Eye (tissue), 1 donor: ENCODE measurements at regions not wholly inside any gene's neighbourhood (a gene's known extent, or its start where the extent isn't known, plus 50 kb on each side); places are given as distances from the start of the nearest gene placed in this dataset.
A peak's percentile ranks its signal among the peaks of the same experiment; 100 is the strongest.
"Not testable (repeated sequence)": the region's sequence is repeated elsewhere in the genome, so short reads cannot be mapped to it uniquely, and the experiment has no call there.

Source experiments
- DNase-seq: peaks from one replicate; pipeline ENCODE4 v3.0.0-alpha.2; 2015

- no peak for DNase-seq
Observed at GRCh38 chr7:136527554-136527953, 340.9 kb upstream of the CHRM2 start.

- no peak for DNase-seq
Observed at GRCh38 chr7:136526408-136527105, 341.9 kb upstream of the CHRM2 start.

DNA sequence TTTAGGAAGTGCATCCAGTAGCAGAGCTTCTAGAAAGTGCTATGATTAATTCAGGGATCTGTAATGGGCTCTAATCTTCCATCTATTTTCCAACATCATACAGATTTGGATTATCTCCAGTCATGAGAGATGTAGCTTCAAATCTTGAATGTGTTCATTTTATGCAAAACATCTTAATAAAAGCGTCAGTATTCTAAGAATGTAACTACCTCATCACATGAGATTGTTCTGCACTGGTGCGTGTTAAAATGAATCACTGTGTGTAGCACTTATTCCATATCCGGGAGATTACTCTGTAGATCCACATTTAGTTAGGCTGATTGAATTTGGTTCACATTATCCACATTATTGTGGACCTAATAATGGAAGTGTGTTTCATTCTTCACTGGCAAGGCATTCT lies 344.9 kb upstream of the CHRM2 start:
- DNase-seq = no peak

GRCh38 chr7:136517971-136518370 lies 350.5 kb upstream of the CHRM2 start:
- DNase-seq = no peak

DNA sequence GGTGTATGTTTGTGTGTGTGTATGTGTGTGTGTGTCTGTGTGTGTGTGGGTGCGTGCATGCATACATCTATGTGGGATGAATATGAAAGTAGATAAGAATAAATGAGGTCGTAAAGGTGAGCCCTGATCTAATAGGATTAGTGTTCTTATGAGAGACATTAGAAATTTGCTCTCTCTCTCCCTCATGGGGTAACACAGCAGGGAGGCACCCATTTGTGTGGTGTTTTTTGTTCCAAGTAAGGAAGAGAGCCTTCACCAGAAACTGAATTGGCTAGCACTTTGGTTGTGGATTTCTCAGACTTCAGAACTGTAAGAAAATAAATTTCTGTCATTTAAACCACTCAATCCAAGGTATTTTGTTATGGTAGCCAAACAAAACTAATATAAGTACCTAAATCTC lies 353.7 kb upstream of the CHRM2 start:
- DNase-seq = no peak

- DNase-seq = no peak
Observed at GRCh38 chr7:136513744-136514143, 354.7 kb upstream of the CHRM2 start.

GRCh38 chr7:136509466-136509865 lies 359.0 kb upstream of the CHRM2 start:
- DNase-seq = no peak

DNA sequence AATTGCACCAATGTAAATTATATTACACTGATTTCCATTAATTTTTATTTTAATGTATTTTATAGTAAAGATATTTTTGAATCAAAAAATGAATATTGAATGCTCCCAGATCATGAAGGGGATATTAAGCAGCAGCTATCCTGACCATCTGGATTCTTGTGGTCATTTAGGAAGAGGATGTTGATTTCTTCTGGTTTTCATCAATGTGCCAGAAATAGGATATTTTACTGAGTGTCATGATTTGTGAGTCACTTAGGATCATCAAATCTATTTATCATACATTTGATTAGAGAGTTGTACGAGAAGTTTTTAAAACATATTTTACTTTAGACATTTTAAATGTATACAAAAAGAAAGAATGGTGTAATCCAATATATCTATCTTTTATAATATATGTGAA lies 366.3 kb upstream of the CHRM2 start:
- no peak for DNase-seq

DNA sequence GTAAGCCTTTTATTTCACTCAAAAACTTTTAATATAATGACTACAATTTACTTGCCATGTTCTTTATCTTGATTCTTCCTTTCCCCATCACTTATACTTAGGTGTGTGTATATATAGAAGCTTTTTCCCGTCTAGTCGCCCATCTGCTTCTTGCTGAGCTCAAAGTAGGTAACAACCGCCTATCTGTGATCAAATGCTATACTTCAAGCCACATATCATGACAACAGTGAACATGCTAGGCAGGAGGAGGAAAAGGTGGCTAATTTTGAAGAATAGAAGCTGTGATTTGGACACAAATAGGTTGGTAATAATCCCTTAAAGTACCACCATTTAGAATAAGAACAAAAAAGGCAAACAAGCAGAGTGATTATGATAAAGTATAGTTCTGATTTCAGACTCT lies 367.3 kb upstream of the CHRM2 start:
- no peak for DNase-seq

- DNase-seq = peak; percentile 2
Observed at GRCh38 chr7:136496551-136496950, 371.9 kb upstream of the CHRM2 start.

GRCh38 chr7:136495081-136495480 lies 373.4 kb upstream of the CHRM2 start:
- DNase-seq = no peak

DNA sequence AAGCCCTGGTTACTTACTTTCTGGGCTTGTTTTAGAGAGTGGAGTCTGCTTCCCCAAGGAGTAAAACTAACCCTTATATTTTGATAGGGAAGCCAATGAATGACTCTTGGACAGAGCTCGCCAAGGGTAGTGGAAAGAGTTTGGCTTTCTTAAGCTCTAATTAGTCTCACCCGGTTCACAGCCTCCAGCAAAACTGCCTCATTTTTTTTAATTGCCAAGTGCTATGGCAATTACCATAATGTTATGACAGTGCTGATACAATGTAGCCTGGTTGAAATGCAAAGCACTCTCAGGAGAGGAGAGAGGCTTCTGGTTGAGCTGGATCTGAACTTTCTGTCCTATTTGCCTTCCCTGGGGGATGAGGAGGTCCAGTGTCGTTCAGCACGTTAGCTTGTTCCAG lies 376.1 kb upstream of the CHRM2 start:
- no peak for DNase-seq

- DNase-seq = no peak
Observed at GRCh38 chr7:136489808-136490207, 378.6 kb upstream of the CHRM2 start.

DNA sequence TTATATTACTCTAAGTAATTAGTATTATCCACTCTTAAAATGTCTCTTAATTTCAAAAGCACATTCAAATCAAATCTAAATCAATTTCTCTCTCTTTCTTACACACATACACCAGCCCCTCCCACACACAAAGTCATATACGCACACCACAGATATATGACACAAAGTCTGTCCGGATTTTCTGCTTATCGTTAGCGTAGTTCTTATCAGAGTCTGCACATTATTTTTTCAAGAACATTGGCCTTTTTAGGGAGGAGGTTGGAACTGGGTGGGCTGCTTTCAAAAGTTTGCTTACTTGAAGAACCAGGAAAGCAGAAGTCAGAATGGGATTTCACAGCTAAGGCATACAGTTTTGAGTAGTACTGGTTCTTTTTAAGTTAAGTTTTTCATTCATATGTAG lies 387.6 kb upstream of the CHRM2 start:
- no peak for DNase-seq

- DNase-seq = no peak
Observed at GRCh38 chr7:136479922-136480321, 388.5 kb upstream of the CHRM2 start.

DNA sequence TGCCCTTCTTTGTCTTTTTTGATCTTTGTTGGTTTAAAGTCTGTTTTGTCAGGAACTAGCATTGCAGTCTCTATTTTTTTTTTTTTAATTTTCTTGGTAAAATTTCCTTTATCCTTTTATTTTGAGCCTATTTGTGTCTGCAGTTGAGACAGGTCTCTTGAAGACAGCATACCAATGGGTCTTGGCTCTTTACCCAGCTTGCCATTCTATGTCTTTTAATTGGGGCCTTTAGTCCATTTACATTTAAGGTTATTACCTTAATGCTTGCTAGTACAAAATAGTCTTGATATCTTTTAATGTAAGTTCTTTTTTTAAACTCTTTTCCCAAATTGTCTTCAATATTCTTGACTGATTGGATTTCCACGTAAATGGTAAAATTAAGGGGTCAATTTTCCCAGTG lies 398.3 kb upstream of the CHRM2 start:
- DNase-seq = peak; percentile 5

DNA sequence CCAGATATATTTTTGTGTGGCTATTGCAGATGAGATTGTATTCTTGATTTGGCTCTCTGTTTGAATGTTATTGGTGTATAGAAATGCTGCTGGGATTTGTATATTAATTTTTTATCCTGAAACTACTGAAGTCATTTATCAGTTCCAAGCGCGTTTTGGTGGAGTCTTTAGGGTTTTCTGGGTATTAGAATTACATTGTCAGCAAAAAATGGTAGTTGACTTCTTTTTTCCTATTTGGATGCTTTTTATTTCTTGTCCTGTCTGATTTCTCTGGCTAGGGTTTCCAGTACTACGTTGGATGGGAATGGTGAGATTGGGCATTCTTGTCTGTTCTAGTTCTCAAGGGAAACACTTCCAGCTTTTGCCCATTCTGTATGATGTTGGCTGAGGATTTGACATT lies 415.5 kb upstream of the CHRM2 start:
- DNase-seq = no peak

DNA sequence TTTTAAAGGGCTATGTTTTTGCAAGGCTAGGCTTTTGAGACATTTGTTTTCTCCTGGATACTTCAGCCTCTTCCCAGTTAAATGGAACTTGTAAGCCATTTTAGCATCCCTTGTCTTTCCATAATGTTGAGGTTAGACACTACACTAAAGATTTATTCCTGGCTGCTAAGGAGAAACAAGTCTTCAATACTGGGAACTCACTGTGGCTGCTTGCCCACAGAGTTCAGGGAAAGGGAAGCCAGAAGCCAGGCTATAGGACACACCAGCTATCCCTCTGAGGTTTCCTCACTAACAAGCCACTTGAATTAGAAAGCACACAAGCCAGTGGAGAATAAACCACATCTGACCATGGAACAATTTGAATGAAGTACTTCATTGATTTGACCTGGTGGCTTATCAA lies 421.7 kb upstream of the CHRM2 start:
- DNase-seq = no peak

GRCh38 chr7:136441835-136442234 lies 426.6 kb upstream of the CHRM2 start:
- DNase-seq = no peak

DNA sequence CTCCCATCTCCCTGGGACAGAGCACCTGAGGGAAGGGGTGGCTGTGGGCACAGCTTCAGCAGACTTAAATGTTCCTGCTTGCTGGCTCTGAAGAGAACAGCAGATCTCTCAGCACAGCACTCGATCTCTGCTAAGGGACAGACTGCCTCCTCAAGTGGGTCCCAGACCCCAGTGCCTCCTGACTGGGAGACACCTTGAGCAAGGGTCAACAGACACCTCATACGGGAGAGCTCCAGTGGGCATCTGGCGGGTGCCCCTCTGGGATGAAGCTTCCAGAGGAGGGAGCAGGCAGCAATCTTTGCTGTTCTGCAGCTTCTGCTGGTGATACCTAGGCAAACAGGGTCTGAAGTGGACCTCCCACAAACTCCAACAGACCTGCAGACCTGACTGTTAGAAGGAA lies 436.7 kb upstream of the CHRM2 start:
- not testable (repeated sequence) for DNase-seq

DNA sequence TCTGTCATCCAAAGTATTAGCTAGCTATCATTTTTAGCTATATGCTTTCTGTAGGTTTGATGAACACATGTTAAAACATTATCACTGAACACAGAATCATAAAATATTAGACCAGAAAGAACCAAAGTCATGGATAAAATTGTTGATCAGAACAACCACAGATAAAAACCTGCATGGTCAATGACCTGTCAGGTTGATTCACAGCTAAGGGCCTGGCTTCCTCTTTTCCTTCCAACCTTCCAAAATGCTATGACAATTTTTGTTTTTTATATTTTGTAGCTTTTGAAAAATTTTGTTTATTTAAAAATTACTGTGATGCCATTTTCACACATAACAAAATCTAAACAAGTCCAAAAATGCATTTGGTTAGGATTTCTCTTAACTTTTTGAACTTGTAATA lies 444.4 kb upstream of the CHRM2 start:
- DNase-seq = no peak

- not testable (repeated sequence) for DNase-seq
Observed at GRCh38 chr7:136419740-136420139, 442.6 kb upstream of the MTPN start.

GRCh38 chr7:136412952-136413351 lies 435.8 kb upstream of the MTPN start:
- no peak for DNase-seq

- peak; percentile 86 for DNase-seq
Observed at GRCh38 chr7:136405931-136406777, 429.0 kb upstream of the MTPN start.

DNA sequence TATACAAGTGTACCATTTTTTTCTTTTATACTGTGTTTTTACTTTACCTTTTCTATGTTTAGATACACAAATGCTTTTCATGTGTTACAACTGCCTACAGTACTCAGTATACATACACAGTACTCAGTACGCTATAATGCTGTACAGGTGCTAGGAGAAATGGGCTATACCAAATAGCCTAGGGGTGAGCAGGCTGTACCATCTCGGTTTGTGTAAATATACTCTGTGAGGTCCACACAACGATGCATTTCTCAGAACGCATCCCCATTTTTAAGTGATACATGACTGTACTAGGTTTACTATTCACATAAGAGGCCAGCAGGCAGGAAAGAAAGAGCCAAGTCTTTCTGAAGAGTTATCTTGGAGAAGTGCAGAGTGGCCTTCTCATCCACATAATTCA lies 426.4 kb upstream of the MTPN start:
- no peak for DNase-seq
